Upper lobe of left lung (tissue), 6 donors: ENCODE measurements at regions not wholly inside any gene's neighbourhood (a gene's known extent, or its start where the extent isn't known, plus 50 kb on each side); places are given as distances from the start of the nearest gene placed in this dataset.

Experiments used
- ATAC-seq, 2 donors: fragments of 200-7000 bp; cut with Tn5 transposase; one replicate each; pipeline ENCODE4 v1.9.1; 2022; ENCODE audit warnings: mild to moderate bottlenecking in 2 of 2, moderate library complexity in 2 of 2; ENCODE audit not compliant: low FRiP score in 2 of 2
- DNase-seq, 2 donors: peaks; one replicate each; pipeline ENCODE4 v3.0.0-alpha.2; 2019 to 2020
- H3K27ac ChIP-seq, 4 donors: fragments of 200-600 bp; sonication (generic); one replicate each; pipeline ENCODE4 v1.5.1; 2016 to 2019
- H3K27me3 ChIP-seq, 4 donors: fragments of 200-600 bp; sonication (generic); one replicate each; pipeline ENCODE4 v1.5.1; 2017 to 2019
- H3K36me3 ChIP-seq, 4 donors: fragments of 200-600 bp; sonication (generic); one replicate each; pipeline ENCODE4 v1.5.1; 2016 to 2019
- H3K4me1 ChIP-seq, 4 donors: fragments of 200-600 bp; sonication (generic); one replicate each; pipeline ENCODE4 v1.5.1; 2018 to 2019
- H3K4me3 ChIP-seq, 4 donors: fragments of 200-600 bp; sonication (generic); one replicate each; pipeline ENCODE4 v1.5.1; 2017 to 2019; ENCODE audit warnings: mild to moderate bottlenecking in 2 of 4, moderate library complexity in 1 of 4
- H3K9me3 ChIP-seq, 4 donors: fragments of 200-600 bp; sonication (generic); one replicate each; pipeline ENCODE4 v1.5.1; 2018 to 2019
- EP300 ChIP-seq, 4 donors: sonication (generic); formaldehyde crosslinking; IDR thresholded peaks; one replicate each; pipeline ENCODE4 v1.5.1; 2017; ENCODE audit warnings: antibody characterized with exemption in 4 of 4, control low read depth in 2 of 4
- POLR2A ChIP-seq, 4 donors: fragments of 450-650 bp; IDR thresholded peaks; one replicate each; pipeline ENCODE4 v1.5.1; 2016 to 2017; ENCODE audit warnings: antibody characterized with exemption in 4 of 4, mild to moderate bottlenecking in 2 of 4
- POLR2AphosphoS5 ChIP-seq, 2 donors: sonication (generic); formaldehyde crosslinking; IDR thresholded peaks; one replicate each; pipeline ENCODE4 v1.5.1; 2017; ENCODE audit warnings: antibody characterized with exemption in 2 of 2
- WGBS, 2 donors: methylation state at CpG; one replicate each; pipeline ENCODE4 v1.1.5; 2017 to 2018; 5-methylcytosine and 5-hydroxymethylcytosine counted together
- TF ChIP-seq, protein P1 (sequence below), 6 experiments: fragments of 450-650 bp in 4 of 6; fragments of 200-600 bp in 2 of 6; sonication (generic) in 2 of 6; IDR thresholded peaks; one replicate each; pipeline ENCODE4 v1.5.1; 2016 to 2019; ENCODE audit warnings: antibody characterized with exemption in 6 of 6
- donor health status: DM: no; HTN: no; CAD: no; lungs with moderate emphysema.
- donor health status: DM: no; HTN: yes; CAD: no; lungs with severe emphysema.

DNA sequence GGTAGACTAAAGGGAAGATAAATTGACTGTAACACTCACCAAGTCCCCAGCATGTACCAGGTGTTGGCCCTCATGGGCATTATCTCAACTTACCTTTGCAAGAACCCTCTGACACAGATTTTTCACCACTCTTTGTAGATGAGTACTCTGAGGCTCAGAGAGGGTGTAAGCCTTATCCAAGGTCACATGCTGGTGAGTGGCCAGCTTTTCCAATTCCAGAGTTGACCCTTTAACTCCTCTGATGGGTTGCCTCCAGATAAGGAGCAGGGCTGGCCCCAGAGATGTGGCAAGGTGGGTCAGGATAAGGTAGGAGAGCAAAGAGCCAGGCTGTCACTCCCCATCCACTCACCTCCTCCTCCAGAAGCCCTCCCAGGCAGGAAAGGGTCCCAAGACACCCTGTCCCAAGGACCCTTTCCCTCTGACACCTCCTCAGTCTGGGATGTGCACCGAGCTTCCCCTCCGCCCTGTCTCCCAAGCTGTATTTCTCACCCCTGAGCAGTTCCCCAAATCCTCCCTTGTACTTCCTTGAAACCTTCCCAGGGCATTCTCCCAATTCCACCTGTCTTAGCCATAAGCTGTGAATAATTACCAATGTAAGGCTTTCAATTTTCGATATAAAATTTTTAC lies 165.9 kb downstream of the ZFP36L2 start:
- 88 to 96% methylated on average over 3 of the region's 3 CpGs for WGBS, 2 donors
- H3K27ac ChIP-seq = no peak overlapping the region
- H3K27me3 ChIP-seq = no peaks in the 10 kb centered on the region
- H3K4me1 ChIP-seq = peaks cover 5 to 11% (median 7%) of the 10 kb centered on the region in 4 donors
- no peak for ATAC-seq
- TF ChIP-seq EP300 (IDR thresholded peaks at IDR 0.05) (no peak), POLR2A (IDR thresholded peaks at IDR 0.05) (no peak), POLR2AphosphoS5 (IDR thresholded peaks at IDR 0.05) (no peak)
- TF ChIP-seq, protein P1, sequence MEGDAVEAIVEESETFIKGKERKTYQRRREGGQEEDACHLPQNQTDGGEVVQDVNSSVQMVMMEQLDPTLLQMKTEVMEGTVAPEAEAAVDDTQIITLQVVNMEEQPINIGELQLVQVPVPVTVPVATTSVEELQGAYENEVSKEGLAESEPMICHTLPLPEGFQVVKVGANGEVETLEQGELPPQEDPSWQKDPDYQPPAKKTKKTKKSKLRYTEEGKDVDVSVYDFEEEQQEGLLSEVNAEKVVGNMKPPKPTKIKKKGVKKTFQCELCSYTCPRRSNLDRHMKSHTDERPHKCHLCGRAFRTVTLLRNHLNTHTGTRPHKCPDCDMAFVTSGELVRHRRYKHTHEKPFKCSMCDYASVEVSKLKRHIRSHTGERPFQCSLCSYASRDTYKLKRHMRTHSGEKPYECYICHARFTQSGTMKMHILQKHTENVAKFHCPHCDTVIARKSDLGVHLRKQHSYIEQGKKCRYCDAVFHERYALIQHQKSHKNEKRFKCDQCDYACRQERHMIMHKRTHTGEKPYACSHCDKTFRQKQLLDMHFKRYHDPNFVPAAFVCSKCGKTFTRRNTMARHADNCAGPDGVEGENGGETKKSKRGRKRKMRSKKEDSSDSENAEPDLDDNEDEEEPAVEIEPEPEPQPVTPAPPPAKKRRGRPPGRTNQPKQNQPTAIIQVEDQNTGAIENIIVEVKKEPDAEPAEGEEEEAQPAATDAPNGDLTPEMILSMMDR (IDR thresholded peaks at IDR 0.05) = no peak
- no peak for DNase-seq
- no peak overlapping the region for H3K4me3 ChIP-seq
- H3K9me3 ChIP-seq = no peaks in the 10 kb centered on the region
- no peaks in the 10 kb centered on the region for H3K36me3 ChIP-seq

DNA sequence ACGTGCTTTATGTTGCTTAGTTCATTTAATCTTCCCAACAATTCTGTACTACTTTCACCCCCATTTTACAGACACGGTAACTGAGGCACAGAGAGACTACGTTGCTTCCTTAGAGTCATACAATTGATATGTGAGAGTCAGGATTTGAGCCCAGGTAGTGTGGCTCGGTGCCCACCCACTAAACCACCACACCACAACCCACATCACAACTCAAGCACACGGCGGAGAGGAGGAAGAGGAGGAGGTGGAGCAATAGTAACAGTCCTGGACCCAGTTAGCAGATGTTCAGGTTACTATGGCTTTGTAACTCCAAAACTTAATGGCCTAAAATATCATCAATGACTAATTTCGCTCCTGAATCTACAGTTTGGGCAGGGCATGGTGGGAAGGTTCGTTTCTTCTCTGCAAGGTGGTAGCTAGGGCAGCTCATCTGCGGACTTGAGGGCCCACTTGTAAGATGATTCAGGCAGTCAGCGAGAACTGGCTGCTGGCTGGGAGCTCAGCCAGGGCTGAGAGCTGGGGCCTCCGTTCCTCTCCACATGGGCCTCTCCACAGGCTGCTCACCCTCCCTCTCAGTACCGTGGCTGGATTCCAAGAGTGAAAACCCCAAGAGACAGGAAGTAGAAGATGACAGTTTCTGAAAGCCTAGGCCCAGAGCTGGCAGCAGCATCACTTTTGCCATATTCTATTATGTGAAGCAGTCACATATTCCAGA lies 167.1 kb downstream of the ZFP36L2 start:
- TF ChIP-seq POLR2AphosphoS5 (IDR thresholded peaks at IDR 0.05) (no peak), POLR2A (IDR thresholded peaks at IDR 0.05) (no peak), EP300 (IDR thresholded peaks at IDR 0.05) (no peak)
- TF ChIP-seq, protein P1 (IDR thresholded peaks at IDR 0.05) = no peak
- H3K4me3 ChIP-seq = no peak overlapping the region

DNA sequence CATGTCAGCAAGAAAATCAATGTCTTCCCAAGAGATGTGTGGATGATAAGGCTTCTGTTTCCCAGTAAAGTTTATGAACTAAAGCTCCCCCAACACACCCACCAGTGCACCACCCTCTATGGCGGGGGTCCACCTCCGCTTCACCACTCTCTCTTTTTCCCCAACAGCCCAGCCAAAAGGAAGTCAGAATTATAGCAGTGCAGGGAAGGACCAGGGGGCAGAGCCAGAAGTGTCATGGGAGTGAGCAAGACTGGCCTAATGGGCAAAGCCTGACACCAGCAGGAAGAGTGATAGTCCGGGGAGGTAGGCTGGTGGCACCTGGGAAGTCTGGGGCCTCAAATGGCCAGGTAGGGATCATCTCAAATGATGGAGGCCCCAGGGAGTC lies 167.7 kb downstream of the ZFP36L2 start:
- no peak overlapping the region for H3K27ac ChIP-seq
- peaks cover 8 to 22% (median 13%) of the 10 kb centered on the region in 4 donors for H3K4me1 ChIP-seq
- H3K9me3 ChIP-seq = no peaks in the 10 kb centered on the region
- H3K36me3 ChIP-seq = no peaks in the 10 kb centered on the region
- 91 to 92% methylated on average over 3 of the region's 3 CpGs for WGBS, 2 donors
- H3K27me3 ChIP-seq = no peaks in the 10 kb centered on the region
- DNase-seq (no peak), ATAC-seq (no peak)
- TF ChIP-seq POLR2A (IDR thresholded peaks at IDR 0.05) (no peak), EP300 (IDR thresholded peaks at IDR 0.05) (no peak), POLR2AphosphoS5 (IDR thresholded peaks at IDR 0.05) (no peak)
- TF ChIP-seq, protein P1 (IDR thresholded peaks at IDR 0.05) = no peak
- H3K4me3 ChIP-seq = no peak overlapping the region

More for the DNA sequence above, 167.1 kb downstream of the ZFP36L2 start:
- Histone ChIP-seq H3K9me3 (no peaks in the 10 kb centered on the region), H3K36me3 (no peaks in the 10 kb centered on the region), H3K27ac (peak overlapping the region in 3 of 4 donors; percentile 19 to 48 (median 20)), H3K27me3 (no peaks in the 10 kb centered on the region), H3K4me1 (peaks cover 8 to 21% (median 10%) of the 10 kb centered on the region in 4 donors)
- ATAC-seq = peak; percentile 69 to 84
- peak in 1 of 2 donors; percentile 80 for DNase-seq
- WGBS, 2 donors = 32 to 34% methylated on average over 12 of the region's 12 CpGs

DNA sequence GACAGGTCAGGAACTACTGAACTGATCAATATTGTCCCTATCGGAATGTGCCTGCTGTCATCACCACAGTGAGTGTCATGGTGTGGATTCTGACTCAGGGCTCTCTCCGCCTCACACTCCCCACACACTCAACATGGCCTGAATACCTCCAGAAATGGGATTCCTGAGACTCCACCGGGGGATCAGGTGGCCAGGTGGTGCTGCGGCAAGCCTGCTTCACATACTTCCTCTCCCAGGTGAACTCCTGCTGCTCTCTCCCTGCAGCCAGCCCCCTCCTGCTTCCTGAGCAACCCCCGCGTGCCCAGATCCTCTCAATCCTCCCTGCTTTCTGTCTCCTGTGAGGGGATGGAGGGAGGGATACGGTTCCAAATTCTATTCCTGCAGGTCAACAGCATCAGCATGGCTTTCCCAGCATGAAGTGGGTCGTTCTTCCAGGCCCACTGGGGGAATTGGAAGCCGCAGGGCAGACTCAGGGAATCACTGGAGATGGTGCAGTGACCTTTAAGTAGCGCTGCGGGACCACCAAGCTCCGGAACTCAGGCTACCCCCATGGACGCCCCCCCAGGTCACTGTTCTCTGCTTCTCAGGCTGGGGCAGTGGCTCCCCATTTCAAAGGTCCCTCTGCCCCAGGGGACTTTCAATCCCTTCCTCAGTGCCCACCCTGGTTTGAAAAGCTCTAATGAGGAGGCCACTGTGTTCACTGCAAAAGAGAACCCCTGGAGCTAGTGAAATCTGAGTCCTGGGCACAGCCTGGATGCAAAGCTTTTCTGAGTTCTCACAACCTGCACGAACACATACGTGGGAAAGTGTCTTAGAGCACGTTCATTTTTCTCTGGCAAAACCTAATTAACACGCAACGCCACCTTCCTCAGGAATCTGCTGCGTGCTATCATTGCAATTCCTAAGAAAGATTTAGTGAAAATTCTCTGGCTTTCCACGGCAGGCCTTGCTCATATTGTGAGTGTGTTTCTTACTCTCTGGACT lies 168.4 kb downstream of the ZFP36L2 start:
- H3K4me1 ChIP-seq = peaks cover 8 to 22% (median 13%) of the 10 kb centered on the region in 4 donors
- no peak overlapping the region for H3K4me3 ChIP-seq
- DNase-seq = no peak
- no peaks in the 10 kb centered on the region for H3K9me3 ChIP-seq
- WGBS, 2 donors = 90 to 91% methylated on average over 20 of the region's 20 CpGs
- no peaks in the 10 kb centered on the region for H3K27me3 ChIP-seq
- no peak for ATAC-seq
- no peaks in the 10 kb centered on the region for H3K36me3 ChIP-seq
- H3K27ac ChIP-seq = no peak overlapping the region
- TF ChIP-seq POLR2A (IDR thresholded peaks at IDR 0.05) (no peak), EP300 (IDR thresholded peaks at IDR 0.05) (no peak), POLR2AphosphoS5 (IDR thresholded peaks at IDR 0.05) (no peak)
- TF ChIP-seq, protein P1 (IDR thresholded peaks at IDR 0.05) = no peak
